Adrenal gland (tissue), 9 donors: ENCODE measurements at regions not wholly inside any gene's neighbourhood (a gene's known extent, or its start where the extent isn't known, plus 50 kb on each side); places are given as distances from the start of the nearest gene placed in this dataset.

Experiments
- DNase-seq, 7 donors: peaks; one replicate each; pipeline ENCODE4 v3.0.0-alpha.2; 2019 to 2020
- H3K27ac ChIP-seq, 5 donors: fragments of 200-600 bp; sonication (generic) in 4 of 5; 1 replicate in 3 of 5; 2 replicates in 2 of 5; pipeline versions ENCODE4 v1.5.1 to v1.8.0; 2016 to 2020; ENCODE audit warnings: mild to moderate bottlenecking in 1 of 5
- H3K27me3 ChIP-seq: fragments of 200-600 bp; 2 replicates; pipeline ENCODE4 v1.8.0; 2021
- H3K36me3 ChIP-seq, 2 donors: fragments of 200-600 bp; replicated peaks in 1 of 2; 1 replicate in 1 of 2; 2 replicates in 1 of 2; pipeline versions ENCODE4 v1.5.1 to v1.8.0; 2018 to 2022
- H3K4me1 ChIP-seq, 2 donors: fragments of 200-600 bp; replicated peaks in 1 of 2; 1 replicate in 1 of 2; 2 replicates in 1 of 2; pipeline versions ENCODE4 v1.5.1 to v1.8.0; 2018 to 2021
- H3K4me3 ChIP-seq, 4 donors: fragments of 200-600 bp; sonication (generic) in 3 of 4; one replicate each; pipeline ENCODE4 v1.5.1; 2016 to 2018
- H3K9me3 ChIP-seq, 3 donors: fragments of 200-600 bp; sonication (generic) in 1 of 3; replicated peaks in 1 of 3; 1 replicate in 2 of 3; 2 replicates in 1 of 3; pipeline versions ENCODE4 v1.5.1 to v1.8.0; 2016 to 2021
- POLR2A ChIP-seq, 2 donors: fragments of 450-650 bp; IDR thresholded peaks; one replicate each; pipeline ENCODE4 v1.6.1; 2017; ENCODE audit warnings: antibody characterized with exemption in 2 of 2, mild to moderate bottlenecking in 2 of 2, moderate library complexity in 1 of 2
- WGBS, 4 donors: extraction: QIAGEN DNeasy Blood & Tissue Kit in 2 of 4; methylation state at CpG; one replicate each; pipeline versions ENCODE4 v1.1.5 to v1.1.7; 2013 to 2017; 5-methylcytosine and 5-hydroxymethylcytosine counted together
- intact Hi-C, 2 donors: fragments of 100-400 bp; cut with DNase I; formaldehyde crosslinking; loops; one replicate each; pipeline versions ENCODE4 v1.14.1 to v1.15.0; 2022 to 2023
- TF ChIP-seq, protein P1 (sequence below), 6 experiments: fragments of 450-650 bp in 4 of 6; fragments of 200-600 bp in 2 of 6; sonication (generic) in 1 of 6; IDR thresholded peaks; 1 replicate in 5 of 6; 2 replicates in 1 of 6; pipeline versions ENCODE4 v1.5.1 to v1.8.0; 2016 to 2021; ENCODE audit warnings: antibody characterized with exemption in 6 of 6, mild to moderate bottlenecking in 2 of 6, moderate library complexity in 1 of 6
- donor health status: healthy with polysubstance abuse.
- donor health status: Bipolar disorder and iron deficiency.
- donor health status: DM: yes; HTN: yes; CAD: no.
- donor health status: DM: no; HTN: no; CAD: no.
- donor health status: DM: no; HTN: no; CAD: no.

- Histone ChIP-seq H3K4me3 (no peak overlapping the region), H3K4me1 (no peaks in the 10 kb centered on the region), H3K36me3 (no peaks in the 10 kb centered on the region), H3K9me3 (no peaks in the 10 kb centered on the region), H3K27ac (no peak overlapping the region), H3K27me3 (no peaks in the 10 kb centered on the region)
- WGBS, 4 donors: 72 to 82% (median 78%) methylated on average over 6 of the region's 6 CpGs
- DNase-seq: no peak
- TF ChIP-seq, protein P1, sequence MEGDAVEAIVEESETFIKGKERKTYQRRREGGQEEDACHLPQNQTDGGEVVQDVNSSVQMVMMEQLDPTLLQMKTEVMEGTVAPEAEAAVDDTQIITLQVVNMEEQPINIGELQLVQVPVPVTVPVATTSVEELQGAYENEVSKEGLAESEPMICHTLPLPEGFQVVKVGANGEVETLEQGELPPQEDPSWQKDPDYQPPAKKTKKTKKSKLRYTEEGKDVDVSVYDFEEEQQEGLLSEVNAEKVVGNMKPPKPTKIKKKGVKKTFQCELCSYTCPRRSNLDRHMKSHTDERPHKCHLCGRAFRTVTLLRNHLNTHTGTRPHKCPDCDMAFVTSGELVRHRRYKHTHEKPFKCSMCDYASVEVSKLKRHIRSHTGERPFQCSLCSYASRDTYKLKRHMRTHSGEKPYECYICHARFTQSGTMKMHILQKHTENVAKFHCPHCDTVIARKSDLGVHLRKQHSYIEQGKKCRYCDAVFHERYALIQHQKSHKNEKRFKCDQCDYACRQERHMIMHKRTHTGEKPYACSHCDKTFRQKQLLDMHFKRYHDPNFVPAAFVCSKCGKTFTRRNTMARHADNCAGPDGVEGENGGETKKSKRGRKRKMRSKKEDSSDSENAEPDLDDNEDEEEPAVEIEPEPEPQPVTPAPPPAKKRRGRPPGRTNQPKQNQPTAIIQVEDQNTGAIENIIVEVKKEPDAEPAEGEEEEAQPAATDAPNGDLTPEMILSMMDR (IDR thresholded peaks at IDR 0.05): no peak
- no peak for TF ChIP-seq POLR2A (IDR thresholded peaks at IDR 0.05)
- intact Hi-C loops: no loop called here
These were observed 163.6 kb downstream of the FGF9 start for GRCh38 chr13:21834521-21834920.

DNA sequence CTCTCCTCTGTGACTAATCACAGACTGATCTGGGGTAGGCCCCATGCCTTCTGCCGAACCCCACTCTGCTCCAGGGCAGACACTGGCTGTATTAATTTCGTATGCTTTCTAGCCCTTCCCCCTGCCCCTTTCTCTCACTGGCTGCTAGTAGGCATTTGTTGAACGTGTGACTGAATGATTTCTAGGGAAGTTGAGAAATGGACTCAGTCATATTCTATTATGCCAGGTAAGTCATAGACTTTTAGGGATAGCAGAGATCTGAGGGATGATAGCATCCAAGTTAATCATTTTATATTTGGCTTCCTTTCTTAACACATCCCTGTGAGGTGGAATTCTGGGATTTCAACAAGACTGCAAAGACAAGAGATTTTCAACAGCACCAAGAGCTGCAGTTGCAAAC is 166.4 kb downstream of the FGF9 start:
- TF ChIP-seq, protein P1 (IDR thresholded peaks at IDR 0.05): no peak
- TF ChIP-seq POLR2A (IDR thresholded peaks at IDR 0.05): no peak
- Histone ChIP-seq H3K27me3 (no peaks in the 10 kb centered on the region), H3K4me1 (no peaks in the 10 kb centered on the region), H3K9me3 (no peaks in the 10 kb centered on the region), H3K36me3 (no peaks in the 10 kb centered on the region), H3K4me3 (no peak overlapping the region), H3K27ac (no peak overlapping the region)
- DNase-seq: no peak
- WGBS, 4 donors: 79 to 86% (median 84%) methylated on average over 3 of the region's 3 CpGs
- intact Hi-C loops: no loop called here

GRCh38 chr13:21837841-21838551 is 167.1 kb downstream of the FGF9 start:
- Histone ChIP-seq H3K9me3 (no peaks in the 10 kb centered on the region), H3K4me1 (no peaks in the 10 kb centered on the region), H3K4me3 (no peak overlapping the region), H3K27ac (no peak overlapping the region), H3K27me3 (no peaks in the 10 kb centered on the region), H3K36me3 (no peaks in the 10 kb centered on the region)
- 57 to 63% (median 59%) methylated on average over 11 of the region's 11 CpGs for whole genome bisulfite sequencing, 4 donors
- intact Hi-C loops: no loop called here
- no peak for DNase-seq
- TF ChIP-seq, protein P1 (IDR thresholded peaks at IDR 0.05): no peak
- TF ChIP-seq POLR2A (IDR thresholded peaks at IDR 0.05): no peak

- intact Hi-C loops: no loop called here
- Histone ChIP-seq H3K36me3 (no peaks in the 10 kb centered on the region), H3K4me3 (no peak overlapping the region), H3K4me1 (no peaks in the 10 kb centered on the region), H3K27me3 (peaks cover 3% of the 10 kb centered on the region), H3K9me3 (no peaks in the 10 kb centered on the region), H3K27ac (no peak overlapping the region)
- TF ChIP-seq POLR2A (IDR thresholded peaks at IDR 0.05): no peak
- TF ChIP-seq, protein P1 (IDR thresholded peaks at IDR 0.05): no peak
- 77 to 81% (median 80%) methylated on average over 4 of the region's 4 CpGs for WGBS, 4 donors
- DNase-seq: no peak
These were observed 175.7 kb downstream of the FGF9 start for GRCh38 chr13:21846605-21847004.
